Ishikawa (cell line): ENCODE measurements at regions not wholly inside any gene's neighbourhood (a gene's known extent, or its start where the extent isn't known, plus 50 kb on each side); places are given as distances from the start of the nearest gene placed in this dataset.

ENCODE experiments used
- CEBPB ChIP-seq: IDR thresholded peaks from 2 replicates; pipeline ENCODE4 v1.6.1; 2012
- CREB1 ChIP-seq: IDR thresholded peaks from 2 replicates; pipeline ENCODE4 v1.6.1; 2012; ENCODE audit warnings: low read depth
- EGR1 ChIP-seq: IDR thresholded peaks from 2 replicates; pipeline ENCODE4 v1.6.1; 2012
- EP300 ChIP-seq: IDR thresholded peaks from 2 replicates; pipeline ENCODE4 v1.6.1; 2012; ENCODE audit warnings: borderline replicate concordance
- FOXM1 ChIP-seq: IDR thresholded peaks from 2 replicates; pipeline ENCODE4 v1.6.1; 2012; ENCODE audit warnings: low read depth, borderline replicate concordance
- MAX ChIP-seq: IDR thresholded peaks from 2 replicates; pipeline ENCODE4 v1.6.1; 2012
- NFIC ChIP-seq: IDR thresholded peaks from 2 replicates; pipeline ENCODE4 v1.6.1; 2012
- RAD21 ChIP-seq: IDR thresholded peaks from 2 replicates; pipeline ENCODE4 v1.6.1; 2012; ENCODE audit warnings: low read depth
- REST ChIP-seq: IDR thresholded peaks from 2 replicates; pipeline ENCODE4 v1.6.1; 2012; ENCODE audit warnings: low read depth, mild to moderate bottlenecking
- TAF1 ChIP-seq: IDR thresholded peaks from 2 replicates; pipeline ENCODE4 v1.6.1; 2012; ENCODE audit warnings: low read depth, mild to moderate bottlenecking
- TCF12 ChIP-seq: IDR thresholded peaks from 2 replicates; pipeline ENCODE4 v1.6.1; 2012; ENCODE audit warnings: low read depth
- TEAD4 ChIP-seq: IDR thresholded peaks from 2 replicates; pipeline ENCODE4 v1.6.1; 2012
- USF1 ChIP-seq: IDR thresholded peaks from 2 replicates; pipeline ENCODE4 v1.6.1; 2012
- YY1 ChIP-seq: IDR thresholded peaks from 2 replicates; pipeline ENCODE4 v1.6.1; 2012; ENCODE audit warnings: low read depth
- ZBTB7A ChIP-seq: IDR thresholded peaks from 2 replicates; pipeline ENCODE4 v1.6.1; 2012; ENCODE audit warnings: low read depth

- TF ChIP-seq CREB1 = no peak
These were observed 276.1 kb upstream of the SIX2 start for GRCh38 chr2:45285311-45285710.

GRCh38 chr2:45284621-45284995, 275.4 kb upstream of the SIX2 start:
- TF ChIP-seq TEAD4 (no peak), EGR1 (no peak), CREB1 (no peak), USF1 (no peak), EP300 (no peak), REST (no peak), ZBTB7A (no peak), NFIC (no peak), TAF1 (no peak), CEBPB (no peak), TCF12 (no peak), MAX (no peak), RAD21 (no peak), YY1 (no peak), FOXM1 (no peak)

GRCh38 chr2:45283764-45284620, 274.7 kb upstream of the SIX2 start:
- TF ChIP-seq EGR1 = no peak
- no peak for TF ChIP-seq YY1
- no peak for TF ChIP-seq REST
- TF ChIP-seq RAD21 = no peak
- TF ChIP-seq MAX = no peak
- no peak for TF ChIP-seq CREB1
- no peak for TF ChIP-seq NFIC
- no peak for TF ChIP-seq USF1
- no peak for TF ChIP-seq ZBTB7A
- no peak for TF ChIP-seq FOXM1
- TF ChIP-seq CEBPB = no peak
- TF ChIP-seq TEAD4 = no peak
- no peak for TF ChIP-seq TAF1
- TF ChIP-seq TCF12 = no peak
- no peak for TF ChIP-seq EP300

GRCh38 chr2:45282646-45283045, 273.4 kb upstream of the SIX2 start:
- no peak for TF ChIP-seq CEBPB
- TF ChIP-seq TCF12 = no peak
- no peak for TF ChIP-seq USF1
- TF ChIP-seq ZBTB7A = no peak
- no peak for TF ChIP-seq MAX
- TF ChIP-seq TEAD4 = no peak
- no peak for TF ChIP-seq TAF1
- TF ChIP-seq FOXM1 = no peak

- no peak for TF ChIP-seq YY1
- TF ChIP-seq CEBPB = no peak
- no peak for TF ChIP-seq CREB1
- TF ChIP-seq FOXM1 = no peak
- no peak for TF ChIP-seq EGR1
- TF ChIP-seq MAX = no peak
- TF ChIP-seq EP300 = no peak
- TF ChIP-seq TAF1 = no peak
- no peak for TF ChIP-seq ZBTB7A
- no peak for TF ChIP-seq REST
- no peak for TF ChIP-seq TCF12
- no peak for TF ChIP-seq NFIC
- no peak for TF ChIP-seq RAD21
- no peak for TF ChIP-seq TEAD4
These were observed 272.1 kb upstream of the SIX2 start for GRCh38 chr2:45281311-45281710.
